ENCODE measurements at regions not wholly inside any gene's neighbourhood (a gene's known extent, or its start where the extent isn't known, plus 50 kb on each side); places are given as distances from the start of the nearest gene placed in this dataset.
"Not testable (repeated sequence)": the region's sequence is repeated elsewhere in the genome, so short reads cannot be mapped to it uniquely, and the experiment has no call there.

DNA sequence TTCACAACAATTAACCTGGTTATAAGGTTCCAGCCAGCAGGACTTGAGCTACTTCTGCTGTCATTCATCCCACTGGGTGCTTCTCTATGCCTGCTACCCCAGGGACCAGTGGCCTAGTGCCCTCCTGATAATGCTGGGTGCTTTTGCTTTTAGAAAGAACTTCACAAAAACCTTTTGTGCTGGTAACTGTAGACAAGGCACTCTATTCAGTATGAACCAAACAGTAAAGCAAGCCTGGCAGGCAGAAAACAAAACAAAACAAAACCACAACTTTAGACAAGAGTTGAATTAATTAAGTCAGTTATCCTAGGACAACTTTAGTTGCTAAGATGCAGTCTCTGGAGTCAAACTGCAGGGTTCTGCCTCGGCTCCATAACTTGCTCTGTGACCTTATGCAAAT, 61.9 kb upstream of the ADGRL2 start:
- no peaks in the 10 kb centered on the region for H3K36me3 ChIP-seq
- no peaks in the 10 kb centered on the region for H3K4me1 ChIP-seq
- WGBS, 5 donors = 54 to 84% (median 68%) methylated on average over 1 of the region's 1 CpG
- H3K27me3 ChIP-seq (replicated peaks in 1 of 7) = no peaks in the 10 kb centered on the region
- no peak for DNase-seq
- peaks cover 0 to 6% (median 0%) of the 10 kb centered on the region in 8 donors for H3K9me3 ChIP-seq
- no peak overlapping the region for H3K27ac ChIP-seq
- TF ChIP-seq POLR2A (IDR thresholded peaks at IDR 0.05) (no peak), POLR2AphosphoS5 (IDR thresholded peaks at IDR 0.05) (no peak)
- TF ChIP-seq, protein P1, sequence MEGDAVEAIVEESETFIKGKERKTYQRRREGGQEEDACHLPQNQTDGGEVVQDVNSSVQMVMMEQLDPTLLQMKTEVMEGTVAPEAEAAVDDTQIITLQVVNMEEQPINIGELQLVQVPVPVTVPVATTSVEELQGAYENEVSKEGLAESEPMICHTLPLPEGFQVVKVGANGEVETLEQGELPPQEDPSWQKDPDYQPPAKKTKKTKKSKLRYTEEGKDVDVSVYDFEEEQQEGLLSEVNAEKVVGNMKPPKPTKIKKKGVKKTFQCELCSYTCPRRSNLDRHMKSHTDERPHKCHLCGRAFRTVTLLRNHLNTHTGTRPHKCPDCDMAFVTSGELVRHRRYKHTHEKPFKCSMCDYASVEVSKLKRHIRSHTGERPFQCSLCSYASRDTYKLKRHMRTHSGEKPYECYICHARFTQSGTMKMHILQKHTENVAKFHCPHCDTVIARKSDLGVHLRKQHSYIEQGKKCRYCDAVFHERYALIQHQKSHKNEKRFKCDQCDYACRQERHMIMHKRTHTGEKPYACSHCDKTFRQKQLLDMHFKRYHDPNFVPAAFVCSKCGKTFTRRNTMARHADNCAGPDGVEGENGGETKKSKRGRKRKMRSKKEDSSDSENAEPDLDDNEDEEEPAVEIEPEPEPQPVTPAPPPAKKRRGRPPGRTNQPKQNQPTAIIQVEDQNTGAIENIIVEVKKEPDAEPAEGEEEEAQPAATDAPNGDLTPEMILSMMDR (IDR thresholded peaks at IDR 0.05 in 8 of 11, conservative IDR thresholded peaks at IDR 0.05 in 3 of 11) = no peak
- intact Hi-C loops (cut with DNase I; ENCODE audit: low total_unique reads) = no loop called here
- H3K4me3 ChIP-seq = no peak overlapping the region

DNA sequence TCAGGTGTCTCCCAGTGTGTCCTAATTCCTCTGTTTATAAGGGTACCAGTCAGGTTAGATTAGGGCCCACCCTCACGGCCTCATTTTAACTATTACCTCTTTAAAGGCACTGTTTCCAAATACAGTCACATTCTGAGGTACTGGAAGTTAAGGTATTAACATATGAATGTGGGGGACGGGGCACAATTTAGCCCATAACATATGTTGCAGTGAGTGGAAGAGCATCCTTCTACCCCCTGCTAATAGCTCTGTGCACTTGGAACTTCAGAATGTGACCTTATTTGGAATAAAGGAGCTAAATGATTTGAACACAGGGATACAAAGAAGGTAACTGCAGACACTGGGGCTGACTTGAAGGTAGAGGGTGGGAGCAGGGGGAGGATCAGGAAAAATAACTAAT, 67.3 kb upstream of the ADGRL2 start:
- DNase-seq = no peak
- WGBS, 5 donors = 74 to 89% (median 81%) methylated on average over 2 of the region's 2 CpGs
- no peaks in the 10 kb centered on the region for H3K27me3 ChIP-seq (replicated peaks in 1 of 7)
- H3K4me3 ChIP-seq = no peak overlapping the region
- no peak overlapping the region for H3K27ac ChIP-seq
- no peaks in the 10 kb centered on the region for H3K4me1 ChIP-seq
- intact Hi-C loops (cut with DNase I; ENCODE audit: low total_unique reads) = no loop called here
- H3K36me3 ChIP-seq = no peaks in the 10 kb centered on the region
- TF ChIP-seq, protein P1 (IDR thresholded peaks at IDR 0.05 in 8 of 11, conservative IDR thresholded peaks at IDR 0.05 in 3 of 11) = no peak
- no peak for TF ChIP-seq POLR2AphosphoS5 (IDR thresholded peaks at IDR 0.05)
- TF ChIP-seq POLR2A (IDR thresholded peaks at IDR 0.05) = no peak
- H3K9me3 ChIP-seq = peaks cover 0 to 6% (median 0%) of the 10 kb centered on the region in 8 donors

DNA sequence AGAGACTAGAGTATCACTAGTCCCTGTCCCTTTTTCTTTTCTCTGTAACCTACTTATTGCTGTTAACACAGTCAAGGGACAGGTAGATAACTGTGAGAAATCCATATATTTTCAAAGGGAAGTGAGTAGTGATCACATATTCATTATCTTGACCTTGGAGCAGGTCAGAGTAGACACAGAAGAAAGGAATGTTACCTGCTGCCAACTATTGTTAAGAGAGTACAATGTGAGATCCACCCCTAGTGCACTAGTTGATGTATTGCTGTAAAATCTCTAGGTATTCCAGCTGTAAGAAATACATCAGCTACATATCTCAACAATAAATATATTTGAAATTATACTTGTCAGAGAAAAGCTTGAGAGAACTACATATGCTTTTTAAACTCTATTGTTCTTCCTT, 68.7 kb upstream of the ADGRL2 start:
- Histone ChIP-seq H3K4me3 (no peak overlapping the region), H3K27ac (no peak overlapping the region), H3K27me3 (replicated peaks in 1 of 7) (no peaks in the 10 kb centered on the region), H3K9me3 (peaks cover 0 to 4% (median 0%) of the 10 kb centered on the region in 8 donors), H3K36me3 (no peaks in the 10 kb centered on the region), H3K4me1 (no peaks in the 10 kb centered on the region)
- no peak for TF ChIP-seq POLR2A (IDR thresholded peaks at IDR 0.05)
- TF ChIP-seq, protein P1 (IDR thresholded peaks at IDR 0.05 in 8 of 11, conservative IDR thresholded peaks at IDR 0.05 in 3 of 11) = no peak
- no peak for TF ChIP-seq POLR2AphosphoS5 (IDR thresholded peaks at IDR 0.05)
- no peak for DNase-seq
- intact Hi-C loops (cut with DNase I; ENCODE audit: low total_unique reads) = no loop called here

DNA sequence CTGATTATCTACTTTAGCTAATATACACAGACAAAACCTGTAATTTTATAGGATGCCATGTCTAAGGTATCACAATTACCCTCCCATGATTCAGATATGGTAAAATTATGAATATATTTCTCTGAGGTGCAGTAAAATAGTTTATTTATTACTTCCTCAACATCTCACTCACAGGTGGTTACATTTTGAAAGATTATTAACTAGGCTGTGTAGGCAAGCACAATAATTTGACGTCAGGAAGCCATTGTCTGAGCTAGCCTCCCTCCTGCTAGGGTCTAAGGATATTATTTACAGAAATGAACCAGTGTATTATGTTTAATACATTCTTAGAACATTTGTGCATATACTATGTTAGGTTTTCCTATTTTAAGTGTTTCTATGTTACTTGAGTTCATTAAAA, 69.9 kb upstream of the ADGRL2 start:
- intact Hi-C loops (cut with DNase I; ENCODE audit: low total_unique reads) = no loop called here
- WGBS, 5 donors = 72 to 85% (median 77%) methylated on average over 1 of the region's 1 CpG
- no peaks in the 10 kb centered on the region for H3K27me3 ChIP-seq (replicated peaks in 1 of 7)
- H3K4me1 ChIP-seq = no peaks in the 10 kb centered on the region
- H3K4me3 ChIP-seq = no peak overlapping the region
- no peak overlapping the region for H3K27ac ChIP-seq
- no peaks in the 10 kb centered on the region for H3K36me3 ChIP-seq
- TF ChIP-seq, protein P1 (IDR thresholded peaks at IDR 0.05 in 8 of 11, conservative IDR thresholded peaks at IDR 0.05 in 3 of 11) = no peak
- TF ChIP-seq POLR2A (IDR thresholded peaks at IDR 0.05) (no peak), POLR2AphosphoS5 (IDR thresholded peaks at IDR 0.05) (no peak)
- DNase-seq = no peak
- peaks cover 0 to 2% (median 0%) of the 10 kb centered on the region in 8 donors for H3K9me3 ChIP-seq

DNA sequence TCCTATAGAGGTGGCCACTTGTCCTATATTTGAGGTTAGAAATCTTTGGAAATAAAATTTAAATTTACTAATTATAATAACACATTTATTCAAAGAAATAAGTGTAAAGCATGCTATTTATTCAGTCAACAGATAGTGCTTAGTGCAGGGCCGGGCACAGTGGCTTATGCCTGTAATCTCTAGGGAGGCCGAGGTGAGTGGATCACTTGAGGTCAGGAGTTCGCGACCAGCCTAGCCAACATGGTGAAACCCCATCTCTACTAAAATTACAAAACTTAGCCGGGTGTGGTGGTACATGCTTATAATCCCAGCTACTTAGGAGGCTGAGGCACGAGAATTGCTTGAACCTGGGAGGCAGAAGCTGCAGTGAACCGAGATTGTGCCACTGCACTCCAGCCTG, 70.4 kb upstream of the ADGRL2 start:
- intact Hi-C loops (cut with DNase I; ENCODE audit: low total_unique reads); H3K27me3 ChIP-seq (replicated peaks in 1 of 7); H3K4me3 ChIP-seq; H3K27ac ChIP-seq; H3K36me3 ChIP-seq; H3K4me1 ChIP-seq; H3K9me3 ChIP-seq; DNase-seq: not testable (repeated sequence)
- 74 to 89% (median 83%) methylated on average over 7 of the region's 7 CpGs for WGBS, 5 donors
